GM23338 (cell line): ENCODE measurements at regions not wholly inside any gene's neighbourhood (a gene's known extent, or its start where the extent isn't known, plus 50 kb on each side); places are given as distances from the start of the nearest gene placed in this dataset.

ENCODE experiments used
- ATAC-seq: fragments of 200-7000 bp; cut with Tn5 transposase; 3 replicates; pipeline ENCODE4 v1.9.1; 2020
- DNase-seq: peaks from one replicate; pipeline ENCODE4 v3.0.0-alpha.2; 2015; ENCODE audit warnings: low spot score
- H2AFZ ChIP-seq: fragments of 200-600 bp; sonication (generic); 2 replicates; pipeline ENCODE4 v1.8.0; 2016; ENCODE audit warnings: antibody characterized with exemption, mild to moderate bottlenecking, moderate library complexity
- H3F3A ChIP-seq: fragments of 200-600 bp; sonication (generic); replicated peaks from 2 replicates; pipeline ENCODE4 v1.8.0; 2017; ENCODE audit warnings: antibody characterized with exemption, mixed run types, low read depth
- H3K27ac ChIP-seq: fragments of 200-600 bp; sonication (generic); 2 replicates; pipeline ENCODE4 v1.6.1; 2016; ENCODE audit warnings: low read depth
- H3K27me3 ChIP-seq: fragments of 200-600 bp; sonication (generic); 2 replicates; pipeline ENCODE4 v1.8.0; 2016; ENCODE audit warnings: mild to moderate bottlenecking, mixed run types, moderate library complexity; ENCODE audit not compliant: insufficient read depth
- H3K36me3 ChIP-seq: fragments of 200-600 bp; sonication (generic); 2 replicates; pipeline ENCODE4 v1.8.0; 2016; ENCODE audit warnings: mild to moderate bottlenecking; ENCODE audit not compliant: insufficient read depth
- H3K4me1 ChIP-seq: fragments of 200-600 bp; sonication (generic); 2 replicates; pipeline ENCODE4 v1.8.0; 2016; ENCODE audit warnings: mild to moderate bottlenecking, moderate library complexity; ENCODE audit not compliant: insufficient read depth
- H3K4me2 ChIP-seq: fragments of 200-600 bp; sonication (generic); 2 replicates; pipeline ENCODE4 v1.7.1; 2017; ENCODE audit warnings: mixed run types
- H3K4me3 ChIP-seq: fragments of 200-600 bp; sonication (generic); 2 replicates; pipeline ENCODE4 v1.6.1; 2016; ENCODE audit warnings: mixed run types
- H3K79me2 ChIP-seq: fragments of 200-600 bp; sonication (generic); replicated peaks from 2 replicates; pipeline ENCODE4 v1.8.0; 2017; ENCODE audit warnings: mild to moderate bottlenecking; ENCODE audit not compliant: insufficient read depth
- H3K9me2 ChIP-seq: fragments of 200-600 bp; sonication (generic); 2 replicates; pipeline ENCODE4 v1.8.0; 2017; ENCODE audit not compliant: insufficient read depth
- H4K20me1 ChIP-seq: fragments of 200-600 bp; sonication (generic); replicated peaks from 2 replicates; pipeline ENCODE4 v1.8.0; 2017; ENCODE audit warnings: mild to moderate bottlenecking; ENCODE audit not compliant: insufficient read depth
- H3K27ac Mint-ChIP-seq: 2 replicates; pipeline ENCODE4 v1.8.0; 2020; ENCODE audit warnings: inconsistent platforms, mild to moderate bottlenecking, moderate library complexity, mixed read lengths
- H3K27me3 Mint-ChIP-seq: 3 replicates; pipeline ENCODE4 v1.8.0; 2022; ENCODE audit warnings: low read depth, mild to moderate bottlenecking, moderate library complexity, mixed read lengths, inconsistent platforms; ENCODE audit not compliant: insufficient read depth, poor library complexity
- H3K36me3 Mint-ChIP-seq: 3 replicates; pipeline ENCODE4 v1.8.0; 2021; ENCODE audit warnings: low read depth, mild to moderate bottlenecking, inconsistent platforms, moderate library complexity, mixed read lengths
- H3K4me1 Mint-ChIP-seq: 3 replicates; pipeline ENCODE4 v1.8.0; 2020; ENCODE audit warnings: mild to moderate bottlenecking, inconsistent platforms, mixed read lengths
- H3K4me3 Mint-ChIP-seq: 3 replicates; pipeline ENCODE4 v1.8.0; 2021; ENCODE audit warnings: moderate library complexity, mild to moderate bottlenecking, inconsistent platforms, mixed read lengths
- H3K9me3 Mint-ChIP-seq: 3 replicates; pipeline ENCODE4 v1.8.0; 2020; ENCODE audit warnings: moderate library complexity, mild to moderate bottlenecking, inconsistent platforms, mixed read lengths
- CREB1 ChIP-seq: fragments of 250-450 bp; sonication (Bioruptor Pico); IDR thresholded peaks from 2 replicates; pipeline ENCODE4 v1.5.0; 2020; ENCODE audit warnings: low read depth, mild to moderate bottlenecking, moderate library complexity
- EZH2phosphoT487 ChIP-seq: fragments of 200-600 bp; sonication (generic); IDR thresholded peaks from one replicate; pipeline ENCODE4 v1.8.1; 2018; ENCODE audit warnings: antibody characterized with exemption; ENCODE audit not compliant: unreplicated experiment
- JUNB ChIP-seq: IDR thresholded peaks from one replicate; pipeline ENCODE4 v1.6.1; 2016; ENCODE audit warnings: antibody characterized with exemption; ENCODE audit not compliant: unreplicated experiment
- NANOG ChIP-seq: IDR thresholded peaks from 2 replicates; pipeline ENCODE4 v1.6.1; 2016; ENCODE audit warnings: antibody characterized with exemption, borderline replicate concordance
- POLR2AphosphoS5 ChIP-seq: IDR thresholded peaks from 2 replicates; pipeline ENCODE4 v1.6.1; 2016; ENCODE audit warnings: antibody characterized with exemption, low read depth
- STAT1 ChIP-seq: IDR thresholded peaks from one replicate; pipeline ENCODE4 v1.6.1; 2016; ENCODE audit warnings: antibody characterized with exemption; ENCODE audit not compliant: unreplicated experiment
- ZNF114 ChIP-seq: fragments of 250-450 bp; sonication (Bioruptor Pico); IDR thresholded peaks from 2 replicates; pipeline ENCODE4 v1.5.0; 2020; ENCODE audit warnings: mild to moderate bottlenecking, moderate library complexity
- ZNF331 ChIP-seq: fragments of 250-450 bp; sonication (Bioruptor Pico); IDR thresholded peaks from 2 replicates; pipeline ENCODE4 v1.5.0; 2020; ENCODE audit warnings: low read depth, mild to moderate bottlenecking, moderate library complexity
- TF ChIP-seq, protein P1 (sequence below): fragments of 250-450 bp; sonication (Bioruptor Pico); IDR thresholded peaks from 2 replicates; pipeline ENCODE4 v1.5.0; 2020; ENCODE audit warnings: mild to moderate bottlenecking, moderate library complexity
- TF ChIP-seq, protein P2 (sequence below), 2 experiments: fragments of 200-600 bp in 1 of 2; sonication (generic) in 1 of 2; conservative IDR thresholded peaks; 2 replicates each; pipeline versions ENCODE4 v1.5.1 to v1.6.1; 2016 to 2017; ENCODE audit warnings: antibody characterized with exemption in 2 of 2, low read depth in 2 of 2, mild to moderate bottlenecking in 2 of 2, moderate library complexity in 1 of 2

DNA sequence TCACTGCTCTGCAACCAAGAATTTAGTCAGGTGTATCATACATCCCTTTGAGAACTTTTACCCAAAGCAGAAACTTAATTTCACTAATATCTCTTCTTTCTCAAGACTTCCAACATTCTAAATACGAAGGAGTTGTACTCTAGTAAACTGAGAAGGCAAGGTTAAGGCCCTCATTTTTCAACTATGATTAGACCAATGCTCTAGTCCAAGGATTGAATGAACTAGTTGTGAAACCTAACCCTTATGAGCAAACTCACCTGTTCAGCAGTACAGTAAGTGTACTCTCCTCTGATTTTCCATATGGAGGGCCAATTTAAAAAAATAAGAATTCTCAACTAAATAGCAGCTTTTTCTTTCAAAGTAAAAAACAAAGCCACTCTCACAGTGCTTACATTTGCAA, 180.0 kb upstream of the C11orf58 start:
- ATAC-seq (no peak), DNase-seq (no peak)
- H3K27me3 ChIP-seq: no peaks in the 10 kb centered on the region
- H3K4me2 ChIP-seq: no peak overlapping the region
- Mint-ChIP-seq H3K27ac (no peak overlapping the region), H3K4me3 (no peak overlapping the region), H3K27me3 (no peaks in the 10 kb centered on the region), H3K9me3 (no peaks in the 10 kb centered on the region), H3K36me3 (no peaks in the 10 kb centered on the region), H3K4me1 (no peaks in the 10 kb centered on the region)
- no peaks in the 10 kb centered on the region for H3K9me2 ChIP-seq
- H3K4me1 ChIP-seq: no peaks in the 10 kb centered on the region
- H4K20me1 ChIP-seq: no peaks in the 10 kb centered on the region
- no peaks in the 10 kb centered on the region for H3K79me2 ChIP-seq
- no peaks in the 10 kb centered on the region for H3K36me3 ChIP-seq
- no peaks in the 10 kb centered on the region for H3F3A ChIP-seq
- TF ChIP-seq ZNF331 (CRISPR knock-in tag) (no peak), STAT1 (no peak)
- TF ChIP-seq, protein P1, sequence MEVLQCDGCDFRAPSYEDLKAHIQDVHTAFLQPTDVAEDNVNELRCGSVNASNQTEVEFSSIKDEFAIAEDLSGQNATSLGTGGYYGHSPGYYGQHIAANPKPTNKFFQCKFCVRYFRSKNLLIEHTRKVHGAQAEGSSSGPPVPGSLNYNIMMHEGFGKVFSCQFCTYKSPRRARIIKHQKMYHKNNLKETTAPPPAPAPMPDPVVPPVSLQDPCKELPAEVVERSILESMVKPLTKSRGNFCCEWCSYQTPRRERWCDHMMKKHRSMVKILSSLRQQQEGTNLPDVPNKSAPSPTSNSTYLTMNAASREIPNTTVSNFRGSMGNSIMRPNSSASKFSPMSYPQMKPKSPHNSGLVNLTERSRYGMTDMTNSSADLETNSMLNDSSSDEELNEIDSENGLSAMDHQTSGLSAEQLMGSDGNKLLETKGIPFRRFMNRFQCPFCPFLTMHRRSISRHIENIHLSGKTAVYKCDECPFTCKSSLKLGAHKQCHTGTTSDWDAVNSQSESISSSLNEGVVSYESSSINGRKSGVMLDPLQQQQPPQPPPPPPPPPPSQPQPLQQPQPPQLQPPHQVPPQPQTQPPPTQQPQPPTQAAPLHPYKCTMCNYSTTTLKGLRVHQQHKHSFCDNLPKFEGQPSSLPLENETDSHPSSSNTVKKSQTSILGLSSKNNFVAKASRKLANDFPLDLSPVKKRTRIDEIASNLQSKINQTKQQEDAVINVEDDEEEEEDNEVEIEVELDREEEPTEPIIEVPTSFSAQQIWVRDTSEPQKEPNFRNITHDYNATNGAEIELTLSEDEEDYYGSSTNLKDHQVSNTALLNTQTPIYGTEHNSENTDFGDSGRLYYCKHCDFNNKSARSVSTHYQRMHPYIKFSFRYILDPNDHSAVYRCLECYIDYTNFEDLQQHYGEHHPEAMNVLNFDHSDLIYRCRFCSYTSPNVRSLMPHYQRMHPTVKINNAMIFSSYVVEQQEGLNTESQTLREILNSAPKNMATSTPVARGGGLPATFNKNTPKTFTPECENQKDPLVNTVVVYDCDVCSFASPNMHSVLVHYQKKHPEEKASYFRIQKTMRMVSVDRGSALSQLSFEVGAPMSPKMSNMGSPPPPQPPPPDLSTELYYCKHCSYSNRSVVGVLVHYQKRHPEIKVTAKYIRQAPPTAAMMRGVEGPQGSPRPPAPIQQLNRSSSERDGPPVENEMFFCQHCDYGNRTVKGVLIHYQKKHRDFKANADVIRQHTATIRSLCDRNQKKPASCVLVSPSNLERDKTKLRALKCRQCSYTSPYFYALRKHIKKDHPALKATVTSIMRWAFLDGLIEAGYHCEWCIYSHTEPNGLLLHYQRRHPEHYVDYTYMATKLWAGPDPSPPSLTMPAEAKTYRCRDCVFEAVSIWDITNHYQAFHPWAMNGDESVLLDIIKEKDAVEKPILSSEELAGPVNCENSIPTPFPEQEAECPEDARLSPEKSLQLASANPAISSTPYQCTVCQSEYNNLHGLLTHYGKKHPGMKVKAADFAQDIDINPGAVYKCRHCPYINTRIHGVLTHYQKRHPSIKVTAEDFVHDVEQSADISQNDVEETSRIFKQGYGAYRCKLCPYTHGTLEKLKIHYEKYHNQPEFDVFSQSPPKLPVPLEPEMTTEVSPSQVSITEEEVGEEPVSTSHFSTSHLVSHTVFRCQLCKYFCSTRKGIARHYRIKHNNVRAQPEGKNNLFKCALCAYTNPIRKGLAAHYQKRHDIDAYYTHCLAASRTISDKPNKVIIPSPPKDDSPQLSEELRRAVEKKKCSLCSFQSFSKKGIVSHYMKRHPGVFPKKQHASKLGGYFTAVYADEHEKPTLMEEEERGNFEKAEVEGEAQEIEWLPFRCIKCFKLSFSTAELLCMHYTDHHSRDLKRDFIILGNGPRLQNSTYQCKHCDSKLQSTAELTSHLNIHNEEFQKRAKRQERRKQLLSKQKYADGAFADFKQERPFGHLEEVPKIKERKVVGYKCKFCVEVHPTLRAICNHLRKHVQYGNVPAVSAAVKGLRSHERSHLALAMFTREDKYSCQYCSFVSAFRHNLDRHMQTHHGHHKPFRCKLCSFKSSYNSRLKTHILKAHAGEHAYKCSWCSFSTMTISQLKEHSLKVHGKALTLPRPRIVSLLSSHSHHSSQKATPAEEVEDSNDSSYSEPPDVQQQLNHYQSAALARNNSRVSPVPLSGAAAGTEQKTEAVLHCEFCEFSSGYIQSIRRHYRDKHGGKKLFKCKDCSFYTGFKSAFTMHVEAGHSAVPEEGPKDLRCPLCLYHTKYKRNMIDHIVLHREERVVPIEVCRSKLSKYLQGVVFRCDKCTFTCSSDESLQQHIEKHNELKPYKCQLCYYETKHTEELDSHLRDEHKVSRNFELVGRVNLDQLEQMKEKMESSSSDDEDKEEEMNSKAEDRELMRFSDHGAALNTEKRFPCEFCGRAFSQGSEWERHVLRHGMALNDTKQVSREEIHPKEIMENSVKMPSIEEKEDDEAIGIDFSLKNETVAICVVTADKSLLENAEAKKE (CRISPR knock-in tag): no peak
- TF ChIP-seq, protein P2, sequence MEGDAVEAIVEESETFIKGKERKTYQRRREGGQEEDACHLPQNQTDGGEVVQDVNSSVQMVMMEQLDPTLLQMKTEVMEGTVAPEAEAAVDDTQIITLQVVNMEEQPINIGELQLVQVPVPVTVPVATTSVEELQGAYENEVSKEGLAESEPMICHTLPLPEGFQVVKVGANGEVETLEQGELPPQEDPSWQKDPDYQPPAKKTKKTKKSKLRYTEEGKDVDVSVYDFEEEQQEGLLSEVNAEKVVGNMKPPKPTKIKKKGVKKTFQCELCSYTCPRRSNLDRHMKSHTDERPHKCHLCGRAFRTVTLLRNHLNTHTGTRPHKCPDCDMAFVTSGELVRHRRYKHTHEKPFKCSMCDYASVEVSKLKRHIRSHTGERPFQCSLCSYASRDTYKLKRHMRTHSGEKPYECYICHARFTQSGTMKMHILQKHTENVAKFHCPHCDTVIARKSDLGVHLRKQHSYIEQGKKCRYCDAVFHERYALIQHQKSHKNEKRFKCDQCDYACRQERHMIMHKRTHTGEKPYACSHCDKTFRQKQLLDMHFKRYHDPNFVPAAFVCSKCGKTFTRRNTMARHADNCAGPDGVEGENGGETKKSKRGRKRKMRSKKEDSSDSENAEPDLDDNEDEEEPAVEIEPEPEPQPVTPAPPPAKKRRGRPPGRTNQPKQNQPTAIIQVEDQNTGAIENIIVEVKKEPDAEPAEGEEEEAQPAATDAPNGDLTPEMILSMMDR (conservative IDR thresholded peaks at IDR 0.05; ENCODE audit: low read depth in 2 of 2): no peak
- H3K4me3 ChIP-seq: no peak overlapping the region
- H3K27ac ChIP-seq: no peak overlapping the region
- H2AFZ ChIP-seq: no peak overlapping the region

DNA sequence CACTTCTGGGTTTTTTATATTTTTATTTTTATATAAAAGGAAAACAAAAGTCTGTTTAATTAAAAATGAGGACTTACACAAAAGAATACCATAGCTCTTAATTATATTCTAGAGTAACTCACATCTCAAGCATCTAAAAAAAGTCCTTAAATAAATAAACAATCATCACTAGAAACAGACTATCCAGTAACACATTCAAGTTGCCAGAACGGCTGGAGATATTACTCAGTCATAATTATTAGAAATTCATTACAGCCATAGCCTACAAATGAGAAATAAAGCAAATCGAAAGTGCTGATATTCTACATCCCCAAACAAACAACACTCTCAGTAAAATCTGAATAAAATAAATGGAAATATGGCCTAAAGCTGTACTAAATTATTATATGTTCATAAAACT, 182.5 kb upstream of the C11orf58 start:
- no peaks in the 10 kb centered on the region for H3K9me3 Mint-ChIP-seq
- H3K36me3 ChIP-seq: no peaks in the 10 kb centered on the region
- H3K79me2 ChIP-seq: no peaks in the 10 kb centered on the region
- H3K27ac Mint-ChIP-seq: no peak overlapping the region
- ATAC-seq: no peak
- no peaks in the 10 kb centered on the region for H4K20me1 ChIP-seq
- no peaks in the 10 kb centered on the region for H3K4me1 ChIP-seq
- H3K4me3 Mint-ChIP-seq: no peak overlapping the region
- no peak overlapping the region for H3K4me3 ChIP-seq
- H3K9me2 ChIP-seq: no peaks in the 10 kb centered on the region
- H3K4me2 ChIP-seq: no peak overlapping the region
- no peaks in the 10 kb centered on the region for H3K27me3 ChIP-seq
- no peak overlapping the region for H2AFZ ChIP-seq
- no peak for DNase-seq
- H3K4me1 Mint-ChIP-seq: no peaks in the 10 kb centered on the region
- no peaks in the 10 kb centered on the region for H3F3A ChIP-seq
- H3K36me3 Mint-ChIP-seq: no peaks in the 10 kb centered on the region
- H3K27me3 Mint-ChIP-seq: no peaks in the 10 kb centered on the region
- no peak overlapping the region for H3K27ac ChIP-seq
- TF ChIP-seq, protein P2 (conservative IDR thresholded peaks at IDR 0.05; ENCODE audit: low read depth in 2 of 2): no peak
- TF ChIP-seq POLR2AphosphoS5 (no peak), JUNB (no peak), NANOG (no peak), ZNF114 (CRISPR knock-in tag) (no peak), STAT1 (no peak), EZH2phosphoT487 (no peak), CREB1 (CRISPR knock-in tag) (no peak)
